ENCODE measurements at regions not wholly inside any gene's neighbourhood (a gene's known extent, or its start where the extent isn't known, plus 50 kb on each side); places are given as distances from the start of the nearest gene placed in this dataset.

- peaks cover 2 to 6% of the 10 kb centered on the region in 2 experiments; a peak in 2 of 5 replicates for H3K9me3 Mint-ChIP-seq
- Histone ChIP-seq H3K4me1 (ENCODE audit: insufficient read depth, low read length) (peaks cover 7% of the 10 kb centered on the region; the same call in 1 of the 2 replicates), H4K8ac (replicated peaks; ENCODE audit: insufficient read length, low read depth, low read length) (no peak overlapping the region), H3K18ac (ENCODE audit: insufficient read length, low read depth, low read length) (no peak overlapping the region), H3K9me3 (ENCODE audit: control insufficient read depth, low read depth, low read length) (no peaks in the 10 kb centered on the region), H3K27ac (ENCODE audit: insufficient read length, low read depth, low read length) (no peak overlapping the region), H3K4ac (ENCODE audit: low read depth, low read length) (no peak overlapping the region), H4K91ac (ENCODE audit: insufficient read length, low read depth, low read length) (no peak overlapping the region), H2AK5ac (ENCODE audit: insufficient read length, low read length) (no peak overlapping the region), H2BK120ac (ENCODE audit: low read depth, low read length, poor library complexity, severe bottlenecking) (no peak overlapping the region), H2BK20ac (ENCODE audit: low read depth, low read length, poor library complexity, severe bottlenecking) (no peak overlapping the region), H3T11ph (ENCODE audit: low read length) (no peak overlapping the region), H3K23me2 (ENCODE audit: insufficient read length, low read depth, low read length, poor library complexity, severe bottlenecking) (no peaks in the 10 kb centered on the region), H2BK5ac (ENCODE audit: insufficient read length, low read length) (no peak overlapping the region), H3K23ac (ENCODE audit: insufficient read length, low read depth, low read length) (no peak overlapping the region), H3K27me3 (ENCODE audit: insufficient read depth, low read length) (no peaks in the 10 kb centered on the region), H3K4me2 (ENCODE audit: insufficient read depth, insufficient read length, low read length) (no peak overlapping the region), H3K14ac (ENCODE audit: insufficient read depth, low read length) (no peak overlapping the region), H3K79me1 (ENCODE audit: insufficient read depth, low read depth, low read length, poor library complexity, severe bottlenecking) (no peaks in the 10 kb centered on the region), H2AFZ (ENCODE audit: low read length) (no peak overlapping the region), H3K79me2 (ENCODE audit: insufficient read depth, low read length) (no peaks in the 10 kb centered on the region), H2BK12ac (ENCODE audit: insufficient read length, low read depth, low read length) (no peak overlapping the region), H4K20me1 (ENCODE audit: control insufficient read depth, insufficient read depth, insufficient read length) (no peaks in the 10 kb centered on the region), H4K5ac (ENCODE audit: insufficient read length, low read depth, low read length) (no peak overlapping the region), H2BK15ac (ENCODE audit: low read depth, low read length) (no peak overlapping the region), H3K9ac (ENCODE audit: extremely low read depth, insufficient read length, low read length) (no peak overlapping the region), H3K56ac (ENCODE audit: insufficient read length, low read depth, low read length) (no peak overlapping the region)
- no peak for TF ChIP-seq CTCF (conservative IDR thresholded peaks at IDR 0.05)
- H3K4me3 Mint-ChIP-seq: no peak overlapping the region
- H3K27ac Mint-ChIP-seq: no peak overlapping the region
- no CpG with 5 or more reads among the region's 1 CpG for WGBS (ENCODE audit: extremely low coverage, insufficient read length, low lambda C conversion rate)
- peaks cover 0 to 7% (median 4%) of the 10 kb centered on the region in 3 experiments; a peak in 3 of 7 replicates for H3K36me3 Mint-ChIP-seq (ENCODE audit: insufficient read depth in 1 of 3, low read depth in 3 of 3)
- H3K27me3 Mint-ChIP-seq (ENCODE audit: low read depth): peaks cover 2% of the 10 kb centered on the region
- no peak for DNase-seq
- H3K4me1 Mint-ChIP-seq: peaks cover 37 to 49% of the 10 kb centered on the region in 2 experiments
These were observed 763.1 kb downstream of the UQCRFS1 start for GRCh38 chr19:28449803-28450202.
